K562 (cell line): ENCODE measurements at regions not wholly inside any gene's neighbourhood (a gene's known extent, or its start where the extent isn't known, plus 50 kb on each side); places are given as distances from the start of the nearest gene placed in this dataset.

Experiments
- ATAC-seq: fragments of 200-7000 bp; cut with Tn5 transposase; 3 replicates; pipeline ENCODE4 v1.9.1; 2020; ENCODE audit warnings: moderate library complexity
- BruUV-seq: library from RNA; stranded (reverse); fragments of 400-500 nt; replicated peaks from 2 replicates; lab custom pipeline; 2021; lab: Mats Ljungman, UMichigan
- CTCF ChIA-PET: fragments of 300-600 bp; formaldehyde crosslinking; extraction: SDS; loops from one replicate; lab custom pipeline; 2021; ENCODE audit warnings: low intra/inter-chr PET ratio; lab: Yijun Ruan, JAX
- POLR2A ChIA-PET: fragments of 300-600, 350-650 bp; sonication (Branson Sonifier 250); formaldehyde crosslinking; extraction: SDS; loops from one replicate; lab custom pipeline; 2021; ENCODE audit warnings: antibody characterized with exemption, inconsistent platforms; lab: Yijun Ruan, JAX
- DNase-seq, 4 experiments: peaks; one replicate each; pipeline versions ENCODE4 v3.0.0 to v3.0.0-alpha.2; 2011 to 2018; ENCODE audit warnings: low spot score in 3 of 4, mixed read lengths in 3 of 4; ENCODE audit errors: extremely low read depth in 1 of 4
- FAIRE-seq: peaks from 2 replicates; lab custom pipeline; 2011; peaks lifted over from hg19 to GRCh38; lab: Jason Lieb, UNC
- H2AFZ ChIP-seq: 2 replicates; pipeline ENCODE4 v1.6.0; 2011; ENCODE audit warnings: low read depth, low read length, control low read depth, inconsistent platforms
- H3K27ac ChIP-seq: fragments of 200-600 bp; 3 replicates; pipeline ENCODE4 v1.8.0; 2011; ENCODE audit warnings: low read depth, mild to moderate bottlenecking, control low read depth, inconsistent platforms, low read length, moderate library complexity, mixed read lengths; ENCODE audit errors: extremely low read depth
- H3K27me3 ChIP-seq, 2 experiments: fragments of 300-600 bp in 1 of 2; 2 replicates in 1 of 2; 3 replicates in 1 of 2; pipeline versions ENCODE4 v1.6.0 to v1.8.0; 2011; ENCODE audit warnings: inconsistent platforms in 2 of 2, low read length in 2 of 2, mild to moderate bottlenecking in 1 of 2, mixed read lengths in 1 of 2, moderate library complexity in 1 of 2; ENCODE audit not compliant: control insufficient read depth in 2 of 2, insufficient read depth in 2 of 2
- H3K36me3 ChIP-seq: fragments of 300-600 bp; 3 replicates; pipeline ENCODE4 v1.8.0; 2011; ENCODE audit warnings: mild to moderate bottlenecking, low read length, inconsistent platforms; ENCODE audit not compliant: control insufficient read depth, insufficient read depth
- H3K4me1 ChIP-seq, 2 experiments: fragments of 200-600 bp in 1 of 2; replicated peaks in 1 of 2; 2 replicates in 1 of 2; 3 replicates in 1 of 2; pipeline versions ENCODE4 v1.5.1 to v1.8.0; 2011; ENCODE audit warnings: inconsistent platforms in 2 of 2, low read length in 2 of 2, mild to moderate bottlenecking in 1 of 2, mixed read lengths in 1 of 2, moderate library complexity in 1 of 2; ENCODE audit not compliant: control insufficient read depth in 2 of 2, insufficient read depth in 2 of 2
- H3K4me2 ChIP-seq: 2 replicates; pipeline ENCODE4 v1.6.1; 2011; ENCODE audit warnings: low read length, control low read depth, inconsistent platforms, mixed read lengths; ENCODE audit not compliant: insufficient read depth
- H3K4me3 ChIP-seq: fragments of 200-600 bp; sonication (generic), shearing (Covaris generic); 2 replicates; pipeline ENCODE4 v1.5.1; 2016; ENCODE audit warnings: control low read depth, inconsistent platforms
- H3K79me2 ChIP-seq: fragments of 200-600 bp; 3 replicates; pipeline ENCODE4 v1.8.0; 2011; ENCODE audit warnings: low read length, inconsistent platforms; ENCODE audit not compliant: control insufficient read depth, insufficient read depth
- H3K9ac ChIP-seq, 2 experiments: 2 replicates each; pipeline versions ENCODE4 v1.6.0 to v1.6.1; 2011; ENCODE audit warnings: low read depth in 2 of 2, low read length in 2 of 2, control low read depth in 1 of 2, inconsistent platforms in 1 of 2, mild to moderate bottlenecking in 1 of 2, mixed read lengths in 1 of 2; ENCODE audit not compliant: insufficient read depth in 1 of 2
- H3K9me1 ChIP-seq: one replicate; pipeline ENCODE4 v1.6.0; 2011; ENCODE audit warnings: inconsistent platforms, mild to moderate bottlenecking, low read length, moderate library complexity; ENCODE audit not compliant: control insufficient read depth, insufficient read depth
- H3K9me3 ChIP-seq: replicated peaks from 2 replicates; pipeline ENCODE4 v1.5.1; 2011; ENCODE audit warnings: low read depth, low read length, inconsistent platforms; ENCODE audit not compliant: control insufficient read depth, insufficient read depth
- H4K20me1 ChIP-seq: replicated peaks from 2 replicates; pipeline ENCODE4 v1.6.1; 2011; ENCODE audit warnings: low read length, inconsistent platforms, mixed read lengths; ENCODE audit not compliant: control insufficient read depth, insufficient read depth
- BACH1 ChIP-seq: fragments of 200-800 bp; sonication (Bioruptor generic); IDR thresholded peaks from 2 replicates; pipeline ENCODE4 v1.6.1; 2016; ENCODE audit warnings: missing genetic modification characterization, missing compliant biosample characterization
- DLX4 ChIP-seq: fragments of 250-450 bp; sonication (Bioruptor Pico); IDR thresholded peaks from 2 replicates; pipeline ENCODE4 v1.6.1; 2021; ENCODE audit warnings: mild to moderate bottlenecking
- GTF2E2 ChIP-seq: fragments of 200-800 bp; sonication (Bioruptor generic); IDR thresholded peaks from 2 replicates; pipeline ENCODE4 v1.6.1; 2016; ENCODE audit warnings: missing genetic modification characterization, missing compliant biosample characterization
- RBM15 ChIP-seq: fragments of 200-400 bp; formaldehyde crosslinking; IDR thresholded peaks from 2 replicates; pipeline ENCODE4 v1.6.1; 2018; ENCODE audit warnings: mild to moderate bottlenecking, low read length, moderate library complexity; ENCODE audit not compliant: insufficient read depth
- RFX1 ChIP-seq: fragments of 450-650 bp; IDR thresholded peaks from 2 replicates; pipeline ENCODE4 v1.6.1; 2016; ENCODE audit warnings: mild to moderate bottlenecking, moderate library complexity
- SFPQ ChIP-seq: fragments of 200-400 bp; formaldehyde crosslinking; IDR thresholded peaks from 2 replicates; pipeline ENCODE4 v1.6.1; 2017; ENCODE audit warnings: mild to moderate bottlenecking, low read depth, low read length, moderate library complexity
- TCF7 ChIP-seq: sonication (generic); IDR thresholded peaks from 2 replicates; pipeline ENCODE4 v1.6.1; 2016; ENCODE audit warnings: antibody characterized with exemption, borderline replicate concordance
- VEZF1 ChIP-seq: fragments of 200-800 bp; sonication (Bioruptor generic); IDR thresholded peaks from 2 replicates; pipeline ENCODE4 v1.6.1; 2017; ENCODE audit warnings: missing genetic modification characterization, missing compliant biosample characterization
- ZMIZ1 ChIP-seq, 2 experiments: fragments of 150-350 bp in 1 of 2; IDR thresholded peaks; 2 replicates each; pipeline ENCODE4 v1.6.1; 2012 to 2016; ENCODE audit warnings: low read depth in 2 of 2, low read length in 2 of 2, mild to moderate bottlenecking in 1 of 2, moderate library complexity in 1 of 2
- ZNF3 ChIP-seq: fragments of 250-450 bp; sonication (Bioruptor Pico); IDR thresholded peaks from 2 replicates; pipeline ENCODE4 v1.5.0; 2021; ENCODE audit warnings: mild to moderate bottlenecking, moderate library complexity
- WGBS: fragments of 100-300 bp; shearing (Covaris generic); methylation state at CpG from one replicate; pipeline ENCODE4 v1.1.6; 2016; ENCODE audit warnings: low coverage, mixed read lengths; ENCODE audit not compliant: insufficient coverage; ENCODE audit errors: missing lambda C conversion rate; 5-methylcytosine and 5-hydroxymethylcytosine counted together
- in situ Hi-C: fragments of 300-500 bp; cut with MboI; formaldehyde crosslinking; loops from 4 replicates; pipeline ENCODE4 v1.15.0; 2018; ENCODE audit warnings: inconsistent platforms, mixed read lengths
- intact Hi-C: fragments of 100-400 bp; cut with micrococcal nuclease; formaldehyde crosslinking; loops from 2 replicates; pipeline ENCODE4 v1.14.2; 2022
- TF ChIP-seq, protein P1 (sequence below): fragments of 250-450 bp; sonication (Bioruptor Pico); IDR thresholded peaks from 2 replicates; pipeline ENCODE4 v1.4.0; 2020; ENCODE audit warnings: mild to moderate bottlenecking, moderate library complexity, borderline replicate concordance

DNA sequence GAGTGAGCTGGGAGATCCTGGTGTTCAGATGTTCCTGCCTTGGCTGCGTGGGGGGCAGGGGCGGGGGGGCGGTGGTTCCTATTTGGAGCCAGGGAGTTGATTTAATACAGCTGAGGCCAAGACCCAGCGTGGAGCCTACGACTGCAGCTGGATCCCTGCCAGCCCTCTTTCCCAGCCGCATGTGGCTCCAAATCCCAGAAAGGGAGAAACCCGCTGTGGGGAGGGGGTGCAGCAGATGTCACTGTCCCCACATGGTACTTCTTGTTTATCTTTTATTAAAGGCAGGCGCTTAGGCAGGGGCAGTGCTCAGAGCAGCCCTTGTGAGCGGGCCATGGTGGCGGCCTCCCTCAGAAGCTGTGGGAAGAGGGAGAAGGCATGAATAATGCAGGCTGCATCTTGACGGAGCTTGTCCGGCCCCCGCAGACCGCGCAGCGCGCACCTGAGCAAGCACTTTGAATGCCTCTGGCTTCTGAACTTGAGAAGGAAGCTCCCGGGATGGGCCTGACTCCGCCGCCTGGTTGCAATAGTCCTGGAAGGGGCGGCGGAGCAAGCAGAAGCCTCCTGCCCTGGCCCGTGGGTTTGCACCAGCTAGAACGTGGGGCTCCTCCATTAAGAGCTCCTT, 112.1 kb downstream of the GLI2 start:
- DNase-seq, result no peak
- no peaks in the 10 kb centered on the region for H3K9me3 ChIP-seq
- no peak overlapping the region for H3K4me3 ChIP-seq
- H3K4me1 ChIP-seq, result 0 out of 5 replicates have a peak, but pooled peaks cover 0 to 5% of the 10 kb centered on the region in 2 experiments
- in situ Hi-C loops (no loop called here), intact Hi-C loops (no loop called here)
- ChIA-PET POLR2A (interaction anchor here (0.6 kb wide), 1 partner anchor 20 kb away, joined by 3 read pairs; no protein-coding TSS in a partner anchor), CTCF (no interaction called here)
- no peak overlapping the region for H3K27ac ChIP-seq
- no peaks in the 10 kb centered on the region for H3K9me1 ChIP-seq
- no TSS peak for BruUV-seq
- no peak for ATAC-seq
- no peaks in the 10 kb centered on the region for H3K36me3 ChIP-seq
- H3K9ac ChIP-seq, result no peak overlapping the region
- no peak overlapping the region for H2AFZ ChIP-seq
- H3K27me3 ChIP-seq, result peaks cover 36 to 85% of the 10 kb centered on the region in 2 experiments; a peak in 4 of 5 replicates
- no peak for FAIRE-seq
- under 1% methylated on average over 19 of the region's 24 CpGs for WGBS
- H3K4me2 ChIP-seq, result no peak overlapping the region
- no peaks in the 10 kb centered on the region for H3K79me2 ChIP-seq
- 0 out of 2 replicates have a peak, but pooled peaks cover 11% of the 10 kb centered on the region for H4K20me1 ChIP-seq
- no peak for TF ChIP-seq DLX4 (CRISPR knock-in tag)
- no peak for TF ChIP-seq BACH1 (tag)
- TF ChIP-seq SFPQ, result no peak
- TF ChIP-seq VEZF1 (CRISPR knock-in tag), result no peak
- no peak for TF ChIP-seq RFX1
- TF ChIP-seq TCF7, result no peak
- TF ChIP-seq, protein P1, sequence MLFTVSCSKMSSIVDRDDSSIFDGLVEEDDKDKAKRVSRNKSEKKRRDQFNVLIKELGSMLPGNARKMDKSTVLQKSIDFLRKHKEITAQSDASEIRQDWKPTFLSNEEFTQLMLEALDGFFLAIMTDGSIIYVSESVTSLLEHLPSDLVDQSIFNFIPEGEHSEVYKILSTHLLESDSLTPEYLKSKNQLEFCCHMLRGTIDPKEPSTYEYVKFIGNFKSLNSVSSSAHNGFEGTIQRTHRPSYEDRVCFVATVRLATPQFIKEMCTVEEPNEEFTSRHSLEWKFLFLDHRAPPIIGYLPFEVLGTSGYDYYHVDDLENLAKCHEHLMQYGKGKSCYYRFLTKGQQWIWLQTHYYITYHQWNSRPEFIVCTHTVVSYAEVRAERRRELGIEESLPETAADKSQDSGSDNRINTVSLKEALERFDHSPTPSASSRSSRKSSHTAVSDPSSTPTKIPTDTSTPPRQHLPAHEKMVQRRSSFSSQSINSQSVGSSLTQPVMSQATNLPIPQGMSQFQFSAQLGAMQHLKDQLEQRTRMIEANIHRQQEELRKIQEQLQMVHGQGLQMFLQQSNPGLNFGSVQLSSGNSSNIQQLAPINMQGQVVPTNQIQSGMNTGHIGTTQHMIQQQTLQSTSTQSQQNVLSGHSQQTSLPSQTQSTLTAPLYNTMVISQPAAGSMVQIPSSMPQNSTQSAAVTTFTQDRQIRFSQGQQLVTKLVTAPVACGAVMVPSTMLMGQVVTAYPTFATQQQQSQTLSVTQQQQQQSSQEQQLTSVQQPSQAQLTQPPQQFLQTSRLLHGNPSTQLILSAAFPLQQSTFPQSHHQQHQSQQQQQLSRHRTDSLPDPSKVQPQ (CRISPR knock-in tag), result no peak
- no peak for TF ChIP-seq GTF2E2 (tag)
- no peak for TF ChIP-seq ZNF3 (CRISPR knock-in tag)
- no peak for TF ChIP-seq ZMIZ1 (IDR thresholded peaks at IDR 0.05; ENCODE audit: low read depth in 2 of 2, low read length in 2 of 2)
- TF ChIP-seq RBM15, result no peak
